Right lobe of liver (tissue), 6 donors: ENCODE measurements at regions not wholly inside any gene's neighbourhood (a gene's known extent, or its start where the extent isn't known, plus 50 kb on each side); places are given as distances from the start of the nearest gene placed in this dataset.

ENCODE experiments used
- ATAC-seq, 4 donors: fragments of 200-7000 bp; cut with Tn5 transposase; one replicate each; pipeline ENCODE4 v1.9.1; 2020; ENCODE audit warnings: mild to moderate bottlenecking in 4 of 4, moderate library complexity in 4 of 4
- DNase-seq, 3 donors: peaks; one replicate each; pipeline ENCODE4 v3.0.0-alpha.2; 2020
- H3K27ac ChIP-seq, 3 donors: fragments of 200-600 bp; one replicate each; pipeline ENCODE4 v1.8.0; 2022
- H3K27me3 ChIP-seq, 2 donors: fragments of 200-600 bp; one replicate each; pipeline ENCODE4 v1.8.0; 2022
- H3K36me3 ChIP-seq, 4 donors: fragments of 200-600 bp; sonication (generic) in 1 of 4; one replicate each; pipeline versions ENCODE4 v1.5.1 to v1.8.0; 2017 to 2022; ENCODE audit warnings: control low read depth in 1 of 4
- H3K4me1 ChIP-seq, 4 donors: fragments of 200-600 bp; sonication (generic) in 1 of 4; one replicate each; pipeline versions ENCODE4 v1.5.1 to v1.8.0; 2017 to 2022; ENCODE audit warnings: control low read depth in 1 of 4
- H3K4me3 ChIP-seq, 3 donors: fragments of 200-600 bp; one replicate each; pipeline ENCODE4 v1.8.0; 2022
- H3K9me3 ChIP-seq, 4 donors: fragments of 200-600 bp; sonication (generic) in 1 of 4; one replicate each; pipeline versions ENCODE4 v1.5.1 to v1.8.0; 2017 to 2022; ENCODE audit warnings: control low read depth in 1 of 4
- POLR2A ChIP-seq: fragments of 450-650 bp; IDR thresholded peaks from one replicate; pipeline ENCODE4 v1.6.1; 2017; ENCODE audit warnings: antibody characterized with exemption, mild to moderate bottlenecking
- WGBS: methylation state at CpG from one replicate; pipeline ENCODE4 v1.1.6; 2018; ENCODE audit warnings: low coverage, low lambda C conversion rate; ENCODE audit not compliant: insufficient coverage; ENCODE audit errors: missing lambda C conversion rate; 5-methylcytosine and 5-hydroxymethylcytosine counted together
- intact Hi-C, 2 donors: fragments of 100-400 bp; cut with DNase I; formaldehyde crosslinking; loops; one replicate each; pipeline versions ENCODE4 v1.11.2 to v1.14.1; 2022
- TF ChIP-seq, protein P1 (sequence below), 4 donors: fragments of 200-600 bp in 3 of 4; fragments of 450-650 bp in 1 of 4; IDR thresholded peaks; one replicate each; pipeline versions ENCODE4 v1.5.1 to v1.8.0; 2016 to 2022; ENCODE audit warnings: antibody characterized with exemption in 4 of 4, mild to moderate bottlenecking in 2 of 4
- donor health status: DM: no; HTN: yes; CAD: no.
- donor health status: DM: no; HTN: no; CAD: no.
- donor health status: DM: no; HTN: no; CAD: no.
- donor health status: DM: no; HTN: yes; CAD: no.
- donor health status: DM: no; HTN: yes; CAD: no.

DNA sequence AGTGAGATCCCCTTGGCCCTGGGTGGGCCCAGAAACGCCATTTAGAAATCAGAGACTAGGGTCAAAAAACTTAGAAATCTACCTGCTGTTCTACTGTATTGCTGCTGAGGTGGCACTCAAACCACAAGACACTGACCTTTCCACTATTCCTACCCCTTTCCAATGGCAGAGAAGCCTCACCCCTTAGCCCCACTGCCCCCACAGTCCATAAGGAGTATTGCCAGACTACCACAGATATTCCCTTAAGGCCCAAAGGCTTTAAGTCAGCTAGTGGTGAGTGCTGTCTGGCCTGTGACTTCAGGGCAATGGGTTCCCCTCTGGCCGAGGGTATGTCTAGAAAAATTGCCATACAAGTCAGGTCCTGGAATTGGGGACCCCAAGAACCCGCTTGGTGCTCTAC is 656.1 kb downstream of the COL12A1 start:
- TF ChIP-seq POLR2A = no peak
- TF ChIP-seq, protein P1, sequence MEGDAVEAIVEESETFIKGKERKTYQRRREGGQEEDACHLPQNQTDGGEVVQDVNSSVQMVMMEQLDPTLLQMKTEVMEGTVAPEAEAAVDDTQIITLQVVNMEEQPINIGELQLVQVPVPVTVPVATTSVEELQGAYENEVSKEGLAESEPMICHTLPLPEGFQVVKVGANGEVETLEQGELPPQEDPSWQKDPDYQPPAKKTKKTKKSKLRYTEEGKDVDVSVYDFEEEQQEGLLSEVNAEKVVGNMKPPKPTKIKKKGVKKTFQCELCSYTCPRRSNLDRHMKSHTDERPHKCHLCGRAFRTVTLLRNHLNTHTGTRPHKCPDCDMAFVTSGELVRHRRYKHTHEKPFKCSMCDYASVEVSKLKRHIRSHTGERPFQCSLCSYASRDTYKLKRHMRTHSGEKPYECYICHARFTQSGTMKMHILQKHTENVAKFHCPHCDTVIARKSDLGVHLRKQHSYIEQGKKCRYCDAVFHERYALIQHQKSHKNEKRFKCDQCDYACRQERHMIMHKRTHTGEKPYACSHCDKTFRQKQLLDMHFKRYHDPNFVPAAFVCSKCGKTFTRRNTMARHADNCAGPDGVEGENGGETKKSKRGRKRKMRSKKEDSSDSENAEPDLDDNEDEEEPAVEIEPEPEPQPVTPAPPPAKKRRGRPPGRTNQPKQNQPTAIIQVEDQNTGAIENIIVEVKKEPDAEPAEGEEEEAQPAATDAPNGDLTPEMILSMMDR (IDR thresholded peaks at IDR 0.05) = no peak
- H3K4me1 ChIP-seq = no peaks in the 10 kb centered on the region
- intact Hi-C loops = no loop called here
- H3K27me3 ChIP-seq = no peaks in the 10 kb centered on the region
- no peak overlapping the region for H3K27ac ChIP-seq
- no peaks in the 10 kb centered on the region for H3K9me3 ChIP-seq
- no peak overlapping the region for H3K4me3 ChIP-seq
- H3K36me3 ChIP-seq = no peaks in the 10 kb centered on the region
- DNase-seq (no peak), ATAC-seq (no peak)
- WGBS = no CpG with 5 or more reads among the region's 3 CpGs

DNA sequence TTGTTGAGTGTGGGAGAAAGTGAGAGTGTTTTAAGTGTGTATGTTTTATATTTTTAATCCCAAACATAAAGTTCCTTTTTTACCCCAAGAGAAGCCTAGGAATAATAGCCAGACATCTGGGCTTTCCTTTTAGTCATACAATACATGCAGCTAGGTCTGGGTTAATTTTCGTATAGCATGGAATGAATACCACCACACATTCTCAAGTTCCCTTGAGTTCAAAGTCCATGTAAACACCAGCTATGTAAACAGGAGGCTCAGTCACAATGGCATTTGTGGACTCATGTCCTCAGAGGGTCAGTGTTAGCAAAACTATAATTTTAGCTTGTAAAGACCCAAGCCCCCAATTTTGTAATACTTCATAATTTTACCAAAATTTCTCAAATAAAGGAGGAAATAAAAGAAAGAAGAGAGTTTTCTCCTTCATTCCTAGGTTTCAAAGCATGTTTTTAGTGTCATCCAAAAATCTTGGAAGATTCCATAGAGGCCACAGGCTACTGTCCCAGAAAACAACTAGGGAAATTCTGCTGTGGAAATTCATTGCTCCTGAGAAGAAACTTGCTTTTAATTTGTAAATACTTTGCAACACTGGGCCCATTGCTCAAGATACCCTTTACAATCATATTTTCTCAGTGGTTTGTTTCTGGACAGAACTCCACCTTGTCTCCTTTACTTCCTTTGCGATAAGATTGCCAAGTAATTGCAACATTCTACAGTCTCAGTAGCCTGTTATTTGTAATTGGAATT is 671.2 kb downstream of the COL12A1 start:
- Histone ChIP-seq H3K27me3 (no peaks in the 10 kb centered on the region), H3K4me1 (peaks cover 0 to 16% (median 0%) of the 10 kb centered on the region in 4 donors), H3K36me3 (no peaks in the 10 kb centered on the region), H3K27ac (peak overlapping the region in 1 of 3 donors; percentile 15), H3K4me3 (no peak overlapping the region), H3K9me3 (no peaks in the 10 kb centered on the region)
- TF ChIP-seq, protein P1 (IDR thresholded peaks at IDR 0.05) = no peak
- no peak for TF ChIP-seq POLR2A
- ATAC-seq = peak; percentile 86 to 99 (median 93)
- 30% methylated on average over 2 of the region's 2 CpGs for WGBS
- DNase-seq = no peak
- intact Hi-C loops = no loop called here

DNA sequence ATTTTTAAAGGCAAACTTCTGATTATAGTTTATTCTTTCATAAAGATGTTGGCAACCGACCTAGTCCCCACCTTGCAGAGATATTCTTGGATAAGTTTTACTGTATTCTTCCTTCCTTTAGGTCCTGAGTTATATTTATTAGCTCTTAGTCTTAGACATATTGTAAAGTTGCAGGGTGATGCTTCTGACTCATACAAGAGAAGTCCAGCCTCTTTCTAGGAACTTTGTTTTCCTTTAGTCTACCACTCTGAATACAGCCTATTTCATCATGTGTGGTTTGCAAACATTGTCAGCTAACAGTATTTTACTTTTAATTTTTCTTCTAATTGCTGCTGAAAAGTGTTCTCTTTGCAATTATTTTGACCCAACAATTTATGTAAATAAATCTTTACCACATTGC is 686.7 kb downstream of the COL12A1 start:
- no peaks in the 10 kb centered on the region for H3K36me3 ChIP-seq
- DNase-seq (no peak), ATAC-seq (no peak)
- H3K27me3 ChIP-seq = no peaks in the 10 kb centered on the region
- TF ChIP-seq, protein P1 (IDR thresholded peaks at IDR 0.05) = no peak
- WGBS = 50% methylated on average over 1 of the region's 1 CpG
- no peaks in the 10 kb centered on the region for H3K9me3 ChIP-seq
- intact Hi-C loops = no loop called here
- no peak overlapping the region for H3K27ac ChIP-seq
- H3K4me1 ChIP-seq = no peaks in the 10 kb centered on the region
- no peak overlapping the region for H3K4me3 ChIP-seq

DNA sequence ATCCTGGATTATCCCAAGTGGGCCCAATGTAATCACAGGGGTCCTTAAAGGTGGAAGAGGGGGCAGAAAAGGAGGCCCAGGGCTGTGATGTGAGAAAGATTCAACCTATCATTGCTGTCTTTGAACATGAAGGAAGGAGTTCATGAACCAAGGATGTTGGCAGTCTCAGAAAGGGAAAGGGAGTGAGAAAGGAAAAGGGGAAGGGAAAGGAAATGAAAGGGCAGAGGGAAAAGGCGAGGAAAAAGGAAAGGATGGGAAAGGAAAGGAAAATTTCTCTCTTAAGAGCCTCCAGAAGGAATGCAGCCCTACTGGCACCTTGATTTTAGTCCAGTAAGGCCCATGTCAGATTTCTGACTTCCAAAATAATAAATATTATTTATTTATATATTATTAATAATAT is 687.8 kb downstream of the COL12A1 start:
- DNase-seq = no peak
- no peak for ATAC-seq
- H3K27me3 ChIP-seq = no peaks in the 10 kb centered on the region
- no peaks in the 10 kb centered on the region for H3K36me3 ChIP-seq
- WGBS = 70% methylated on average over 1 of the region's 1 CpG
- H3K27ac ChIP-seq = no peak overlapping the region
- intact Hi-C loops = no loop called here
- no peaks in the 10 kb centered on the region for H3K9me3 ChIP-seq
- TF ChIP-seq POLR2A = no peak
- TF ChIP-seq, protein P1 (IDR thresholded peaks at IDR 0.05) = no peak
- H3K4me3 ChIP-seq = no peak overlapping the region
- H3K4me1 ChIP-seq = no peaks in the 10 kb centered on the region
